ENCODE measurements at regions not wholly inside any gene's neighbourhood (a gene's known extent, or its start where the extent isn't known, plus 50 kb on each side); places are given as distances from the start of the nearest gene placed in this dataset.

DNA sequence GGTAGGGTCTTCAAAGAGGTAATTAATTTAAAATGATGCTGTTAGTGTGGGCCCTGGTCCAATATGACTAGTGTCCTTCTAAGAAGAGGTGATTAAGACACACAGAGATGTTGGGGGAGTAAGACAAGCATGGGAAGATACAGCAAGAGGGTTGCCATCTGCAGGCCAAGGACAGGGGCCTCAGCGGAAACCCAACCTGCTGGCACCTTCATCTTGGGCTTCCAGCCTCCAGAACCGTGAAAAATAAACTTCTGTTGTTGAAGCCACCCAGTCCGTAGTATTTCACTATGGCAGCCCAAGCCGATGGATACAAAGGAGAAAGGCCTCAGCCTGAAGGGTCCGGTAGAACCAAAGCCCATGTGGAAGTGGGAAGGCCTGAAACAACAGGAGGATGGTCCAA lies 161.7 kb upstream of the UBE2E1 start:
- DNase-seq (ENCODE audit: extremely low read depth in 1 of 2, low read depth in 1 of 2): no peak

DNA sequence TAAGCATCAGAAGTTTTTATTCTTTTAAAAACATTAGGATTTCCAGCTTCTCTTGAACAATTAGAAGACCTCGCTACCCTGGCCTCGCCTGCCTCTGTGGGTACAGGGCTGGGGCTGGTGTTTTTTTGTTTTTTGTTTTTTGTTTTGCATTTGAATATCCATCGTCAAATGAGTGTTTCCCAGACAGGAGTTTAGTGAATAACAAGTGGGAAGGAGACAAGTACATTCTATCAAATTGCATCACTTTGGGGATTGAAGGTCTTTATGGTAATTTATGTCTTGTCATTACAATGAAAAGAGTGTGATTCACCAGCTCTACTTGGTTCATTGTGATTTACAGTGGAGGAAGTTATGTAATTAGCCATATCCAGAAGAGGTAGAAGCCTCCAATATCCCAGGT lies 161.1 kb upstream of the UBE2E1 start:
- no peak for DNase-seq (ENCODE audit: extremely low read depth in 1 of 2, low read depth in 1 of 2)

DNA sequence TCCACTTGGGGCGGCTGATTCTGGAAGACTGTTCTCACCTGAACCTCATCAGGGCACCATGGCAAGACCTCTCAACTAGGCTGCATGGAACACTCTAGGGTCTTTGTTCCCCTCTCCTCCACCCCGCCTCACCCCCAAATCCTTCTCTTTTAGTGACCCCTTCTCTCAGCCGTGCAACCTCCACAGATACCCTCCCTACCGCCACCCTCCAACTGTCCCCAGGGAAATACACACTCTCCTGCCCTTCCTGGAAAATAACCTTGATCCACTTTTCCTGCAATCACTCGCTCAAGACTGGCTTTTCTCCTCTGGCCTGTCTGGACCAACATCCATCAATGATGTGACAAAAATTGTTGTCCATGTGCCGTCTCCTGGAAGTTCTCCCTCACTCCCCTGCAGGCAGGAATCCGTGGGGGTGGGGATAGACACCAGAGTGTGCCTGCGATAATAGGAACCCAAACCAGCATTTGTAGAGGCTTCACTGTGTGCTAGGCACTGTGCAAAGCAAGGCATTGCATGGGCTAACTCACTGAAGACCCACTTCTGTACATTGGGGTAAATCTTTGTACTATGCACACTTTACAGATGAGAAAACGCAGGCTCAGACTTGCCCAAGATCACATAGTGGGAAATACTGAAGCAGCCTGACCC lies 160.1 kb upstream of the UBE2E1 start:
- DNase-seq (ENCODE audit: extremely low read depth in 1 of 2, low read depth in 1 of 2): no peak

DNA sequence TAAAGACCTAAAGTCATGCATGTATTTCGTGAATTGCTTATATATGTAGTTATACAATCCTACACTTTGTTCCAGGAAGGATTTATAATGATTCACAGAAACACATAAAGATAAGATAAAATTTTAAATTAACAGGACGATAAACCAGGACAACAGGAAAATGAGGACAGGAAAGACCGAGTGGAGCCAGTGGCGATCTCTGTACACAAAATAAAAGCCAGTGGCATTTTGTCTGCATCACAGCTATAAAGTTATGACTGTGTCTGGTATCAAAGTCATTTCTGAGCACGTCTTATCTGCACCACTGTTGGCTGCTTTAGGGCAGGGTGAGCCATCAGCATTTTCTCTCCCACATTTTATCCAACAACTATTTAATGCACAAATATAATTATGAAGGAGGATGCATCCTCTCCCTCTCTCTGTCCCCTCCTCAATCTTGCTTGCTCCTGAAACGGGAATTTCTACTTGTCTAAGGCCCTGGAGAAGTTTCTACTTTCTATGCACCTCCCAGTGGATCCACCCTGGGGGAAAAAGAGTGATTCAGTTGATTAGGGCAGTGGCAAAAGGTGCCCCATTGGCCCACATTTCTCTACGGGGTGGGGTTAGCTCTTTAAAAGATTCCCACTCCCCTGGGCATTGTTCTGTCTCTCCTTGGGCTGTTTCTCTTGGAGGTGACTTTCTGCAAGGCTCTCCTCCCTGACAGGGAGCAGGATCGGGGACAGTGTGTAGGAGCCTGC lies 159.4 kb upstream of the UBE2E1 start:
- no peak for DNase-seq (ENCODE audit: extremely low read depth in 1 of 2, low read depth in 1 of 2)

DNA sequence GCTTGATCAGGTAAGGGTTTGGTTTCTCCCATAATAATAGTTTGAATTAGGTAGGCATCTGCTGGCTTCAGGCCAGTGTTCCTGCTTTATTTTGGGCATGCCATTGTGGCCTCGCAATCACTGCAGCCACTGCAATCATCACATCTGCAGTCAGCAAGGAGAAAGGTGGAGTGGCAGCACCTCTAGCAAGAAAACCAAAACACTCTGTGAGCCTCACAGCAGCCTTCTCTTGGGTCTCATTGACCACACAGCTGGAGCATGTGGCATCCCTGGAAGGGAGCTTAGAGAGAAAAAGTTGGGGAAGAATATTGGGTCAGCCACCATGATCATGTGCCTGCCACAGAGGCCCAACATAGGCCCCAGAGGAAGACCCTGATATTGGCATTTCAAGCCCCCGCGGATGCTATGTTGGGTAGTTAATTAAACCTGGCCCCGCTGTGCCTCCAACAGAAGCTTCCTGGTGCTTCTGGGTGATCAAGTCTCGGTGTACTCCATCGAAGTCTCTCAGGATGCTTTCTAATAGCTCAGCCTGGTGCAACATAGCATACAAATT lies 158.0 kb upstream of the UBE2E1 start:
- DNase-seq (ENCODE audit: extremely low read depth in 1 of 2, low read depth in 1 of 2): no peak

DNA sequence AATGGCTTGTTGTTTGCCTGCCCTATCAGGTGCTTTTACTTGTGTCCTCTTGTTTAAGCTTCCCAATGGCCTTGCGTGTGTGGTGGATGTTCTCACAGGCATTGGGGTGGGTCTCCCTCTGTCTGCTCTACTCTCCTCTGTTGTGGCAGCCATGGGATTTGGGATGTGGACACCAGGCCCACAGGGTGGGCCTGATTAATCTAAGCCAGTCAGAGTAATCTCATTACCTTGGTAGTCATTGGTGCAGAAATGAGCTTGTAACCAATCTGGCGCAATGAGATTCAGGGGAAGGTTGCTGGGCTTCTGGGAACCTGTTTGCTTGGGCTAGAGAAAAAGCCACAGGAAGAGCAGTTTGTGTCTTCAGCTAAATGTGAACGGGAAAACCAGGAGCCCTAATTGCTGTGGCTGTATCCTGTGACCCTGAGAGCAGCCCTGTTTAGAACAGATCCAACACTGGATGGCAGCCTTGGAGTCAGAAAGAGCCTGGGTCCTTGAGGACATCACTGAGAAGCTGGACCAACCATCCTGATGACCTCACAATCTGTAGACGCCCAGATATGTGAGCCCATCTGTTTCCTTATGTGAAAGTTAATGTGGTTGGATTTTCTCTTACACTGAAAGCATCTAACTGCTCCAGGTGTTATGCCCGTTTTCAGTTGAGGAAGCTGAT lies 157.3 kb upstream of the UBE2E1 start:
- no peak for DNase-seq (ENCODE audit: extremely low read depth in 1 of 2, low read depth in 1 of 2)

DNA sequence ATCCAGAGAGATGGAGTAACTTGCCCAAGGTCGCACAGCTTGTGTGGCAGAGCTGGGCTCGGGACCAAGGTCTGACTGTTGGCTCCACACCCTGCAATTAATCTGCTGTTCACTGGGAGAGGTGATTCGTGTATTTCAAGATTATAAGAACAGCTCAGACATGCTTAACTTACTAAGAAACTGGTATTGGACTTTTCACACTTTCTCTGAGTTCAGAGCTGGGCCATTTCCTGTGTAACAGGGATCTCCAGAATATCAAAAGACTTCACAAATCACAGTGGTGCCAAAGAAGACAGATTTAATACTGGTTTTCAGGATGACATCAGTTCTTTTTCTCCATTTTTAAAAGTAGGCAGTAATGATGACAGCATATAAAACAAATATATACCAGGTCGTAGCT lies 156.8 kb upstream of the UBE2E1 start:
- DNase-seq (ENCODE audit: extremely low read depth in 1 of 2, low read depth in 1 of 2): no peak

DNA sequence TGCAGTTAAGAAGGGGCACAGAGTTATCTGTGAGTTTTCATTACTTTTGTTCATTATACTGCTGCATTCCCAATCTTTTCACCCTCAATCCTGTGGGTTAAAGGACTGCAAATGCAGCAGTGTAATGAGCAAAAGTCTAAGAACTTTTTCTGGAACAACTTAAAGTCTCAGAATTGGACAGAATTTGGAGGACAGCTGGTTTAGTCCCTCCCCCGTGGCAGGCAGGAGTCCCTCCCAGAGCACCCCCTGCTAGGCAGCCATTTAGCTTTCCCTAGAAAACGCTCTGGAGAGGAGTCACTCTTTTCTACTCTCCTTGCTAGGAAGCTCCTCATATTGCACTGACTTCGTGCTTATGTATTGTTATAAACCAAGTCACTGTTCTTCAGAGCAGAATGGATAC lies 156.3 kb upstream of the UBE2E1 start:
- no peak for DNase-seq (ENCODE audit: extremely low read depth in 1 of 2, low read depth in 1 of 2)

DNA sequence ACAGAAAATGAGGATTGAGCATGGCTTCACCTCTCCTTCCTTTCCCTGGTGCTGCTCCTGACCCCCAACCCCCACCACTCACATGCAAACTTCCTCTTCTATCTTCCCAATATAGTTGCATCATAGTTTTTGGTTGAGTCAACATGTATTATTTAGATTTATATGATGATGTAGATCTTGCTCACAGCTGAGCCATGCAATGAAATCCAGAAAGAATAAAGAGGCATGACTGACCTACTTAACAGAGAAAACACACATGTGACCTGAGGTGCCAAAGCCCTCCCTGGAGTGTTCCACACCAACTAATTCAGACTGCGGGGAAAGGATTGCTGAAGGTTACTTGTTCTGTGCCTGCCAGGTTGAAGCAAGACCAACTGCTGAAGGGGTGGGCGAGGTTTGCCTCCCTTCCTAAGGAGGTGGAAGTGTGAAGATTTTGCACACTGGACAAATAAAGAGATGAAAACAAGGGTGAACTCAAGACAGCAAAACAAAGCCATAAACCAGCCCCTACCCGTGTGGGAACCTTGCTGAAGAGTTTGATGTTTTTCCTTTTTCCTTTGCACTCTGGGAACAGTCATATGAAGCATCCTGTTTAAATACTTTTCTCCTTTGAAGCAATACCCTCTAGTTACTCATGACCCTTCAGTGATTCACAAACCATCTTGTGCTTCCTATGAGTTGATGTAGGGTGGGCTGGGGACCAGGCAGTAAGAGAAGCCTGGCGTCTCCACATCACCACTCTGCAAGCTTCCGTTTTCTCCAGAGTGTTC lies 155.2 kb upstream of the UBE2E1 start:
- no peak for DNase-seq (ENCODE audit: extremely low read depth in 1 of 2, low read depth in 1 of 2)

DNA sequence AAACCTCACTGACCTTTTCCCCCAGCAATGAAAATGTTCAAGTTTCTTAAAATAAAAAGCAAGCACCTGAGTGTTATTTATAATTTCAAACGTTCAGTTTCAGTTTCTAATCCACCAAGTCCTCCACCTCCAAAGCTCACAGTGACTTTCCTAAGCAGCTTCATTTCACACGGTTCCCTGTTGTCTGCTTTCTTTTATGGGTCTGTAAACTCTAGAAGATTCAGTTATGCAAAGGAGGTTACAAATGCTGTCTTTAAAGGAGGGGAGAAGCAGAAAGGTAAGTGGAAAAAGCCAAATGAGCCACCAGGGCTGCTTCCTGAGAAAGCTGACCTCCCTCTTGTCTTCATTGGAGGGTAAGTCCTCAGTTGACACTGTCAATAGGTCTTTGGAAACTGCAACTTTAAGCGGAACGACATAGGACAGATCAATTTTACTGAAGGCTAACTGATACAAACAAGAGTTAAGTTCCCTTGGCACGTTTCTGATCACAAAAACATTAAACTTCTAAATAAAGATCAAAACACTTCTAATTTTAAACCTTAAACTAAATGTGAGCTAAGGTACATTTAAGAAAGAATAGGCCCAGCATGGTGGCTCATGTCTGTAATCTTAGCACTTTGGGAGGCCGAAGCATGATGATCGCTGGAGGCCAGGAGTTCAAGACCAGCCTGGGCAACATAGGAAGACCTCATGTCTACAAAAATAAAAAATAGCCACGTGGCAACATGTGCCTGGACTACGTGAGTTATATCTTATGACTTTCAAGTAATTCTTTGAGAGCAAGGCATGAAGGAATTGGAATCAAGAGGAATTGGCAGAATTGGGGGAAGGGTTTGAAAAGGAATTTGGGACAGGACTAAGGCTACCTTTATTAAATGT lies 151.9 kb upstream of the UBE2E1 start:
- no peak for DNase-seq (ENCODE audit: extremely low read depth in 1 of 2, low read depth in 1 of 2)

DNA sequence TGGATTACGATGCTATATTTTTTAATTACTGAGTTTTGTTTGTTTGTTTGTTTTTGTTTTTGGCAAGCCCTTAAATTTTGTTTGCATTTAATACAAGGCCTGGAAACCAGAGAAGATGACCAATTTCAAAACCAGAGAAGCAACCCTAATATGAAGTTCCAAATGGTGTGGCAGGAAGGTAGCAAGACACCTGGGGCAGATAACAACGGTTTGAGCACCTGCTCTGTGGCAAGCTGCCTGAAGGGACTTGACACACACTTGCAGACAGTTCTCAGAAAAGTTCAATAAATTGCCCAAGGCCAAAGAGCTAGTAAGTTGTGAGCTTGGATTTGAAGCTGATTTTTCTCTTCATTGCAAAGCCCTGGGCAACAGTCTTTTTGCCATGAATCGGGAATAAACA lies 151.2 kb upstream of the UBE2E1 start:
- no peak for DNase-seq (ENCODE audit: extremely low read depth in 1 of 2, low read depth in 1 of 2)

DNA sequence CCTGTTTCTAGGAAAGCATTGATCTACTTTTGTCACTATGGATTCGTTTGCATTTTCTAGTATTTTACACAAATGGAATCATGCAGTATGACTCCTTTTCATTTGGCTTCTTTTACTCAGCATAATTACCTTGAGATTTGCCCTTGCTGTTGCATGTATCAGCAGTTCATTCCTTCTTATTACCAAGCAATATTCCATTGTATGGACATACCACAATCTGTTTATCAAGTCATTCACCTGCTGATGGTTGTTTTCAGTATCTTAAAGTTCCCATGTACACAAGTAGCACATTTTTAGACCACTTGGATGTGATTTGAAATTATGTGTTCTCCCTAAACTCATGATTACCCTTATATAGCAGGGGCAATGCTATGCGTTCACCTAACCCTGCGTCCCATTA lies 150.0 kb upstream of the UBE2E1 start:
- DNase-seq (ENCODE audit: extremely low read depth in 1 of 2, low read depth in 1 of 2): no peak

DNA sequence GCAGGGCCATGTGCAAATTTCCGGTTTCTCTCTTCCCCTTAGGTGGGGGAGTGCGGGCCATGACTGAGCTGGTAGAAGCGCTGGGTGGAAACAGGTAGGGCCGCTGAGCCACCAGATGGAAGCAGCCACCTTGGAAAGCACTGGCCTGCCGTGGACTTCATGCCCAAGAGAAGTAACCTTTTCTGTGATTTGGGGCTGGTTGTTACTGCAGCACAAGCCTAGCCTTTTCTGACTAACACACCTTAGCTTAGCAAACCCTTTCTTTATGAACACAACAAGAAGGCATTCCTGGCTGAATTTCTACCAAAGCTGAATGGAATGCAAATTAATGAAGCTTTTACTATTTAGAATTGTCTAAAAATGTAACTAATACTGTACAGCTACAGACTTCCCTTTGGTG lies 149.6 kb upstream of the UBE2E1 start:
- DNase-seq (ENCODE audit: extremely low read depth in 1 of 2, low read depth in 1 of 2): no peak

DNA sequence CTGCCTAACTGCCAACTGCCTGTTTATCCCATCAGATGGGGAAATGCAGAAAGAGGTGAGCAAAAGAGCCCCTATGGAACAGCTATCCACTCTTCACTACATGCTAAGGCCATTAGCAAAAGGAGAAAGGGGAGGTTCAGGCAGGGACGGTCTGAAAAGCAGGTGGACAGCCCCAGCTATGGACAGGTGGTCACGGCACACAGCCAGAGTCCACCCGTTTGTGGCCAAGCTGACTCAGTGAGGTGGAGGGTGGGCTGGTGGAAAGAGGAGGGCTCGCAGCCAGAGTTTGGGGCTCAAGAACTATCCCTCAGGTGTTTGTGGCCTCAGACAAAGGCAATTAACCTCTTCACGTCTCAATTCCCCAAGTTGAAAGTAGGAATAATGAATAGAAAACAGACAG lies 148.9 kb upstream of the UBE2E1 start:
- no peak for DNase-seq (ENCODE audit: extremely low read depth in 1 of 2, low read depth in 1 of 2)

DNA sequence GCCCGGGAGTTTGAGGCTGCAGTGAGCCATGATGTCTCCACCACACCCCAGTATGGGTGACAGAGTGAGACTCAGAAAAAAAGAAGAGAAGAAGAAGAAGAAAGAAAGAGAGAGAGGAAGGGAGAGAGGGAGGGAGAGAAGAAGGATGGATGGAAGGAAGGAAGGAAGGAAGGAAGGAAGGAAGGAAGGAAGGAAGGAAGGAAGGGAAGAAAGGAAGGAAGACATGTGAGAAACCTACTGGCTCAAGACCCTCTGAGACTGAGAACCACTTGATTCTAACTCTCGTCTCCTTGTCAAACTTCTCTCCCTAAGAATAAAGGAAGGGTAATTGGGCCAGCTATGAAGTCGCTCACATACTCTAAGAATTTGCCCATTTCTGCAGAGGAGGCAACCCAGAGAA lies 148.1 kb upstream of the UBE2E1 start:
- DNase-seq (ENCODE audit: extremely low read depth in 1 of 2, low read depth in 1 of 2): no peak

DNA sequence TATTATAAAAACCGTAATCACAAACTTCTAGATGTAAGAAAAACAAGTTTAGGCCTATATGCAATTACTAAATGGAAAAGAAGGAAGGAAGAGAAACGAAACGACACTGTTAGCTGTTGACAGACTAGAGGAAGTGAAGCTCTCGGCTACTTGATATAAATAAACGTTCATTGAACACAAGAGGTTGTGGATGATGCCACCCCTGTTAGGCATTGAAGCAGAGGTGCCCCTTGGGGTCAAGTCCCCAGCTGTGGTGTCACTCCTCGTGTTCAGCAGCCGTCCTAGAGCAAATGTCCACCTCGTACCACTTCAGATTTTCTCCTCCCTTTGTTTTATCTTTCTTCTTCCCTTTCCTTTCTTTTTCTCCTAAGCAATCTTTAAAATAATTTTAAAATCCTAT lies 146.5 kb upstream of the UBE2E1 start:
- no peak for DNase-seq (ENCODE audit: extremely low read depth in 1 of 2, low read depth in 1 of 2)

DNA sequence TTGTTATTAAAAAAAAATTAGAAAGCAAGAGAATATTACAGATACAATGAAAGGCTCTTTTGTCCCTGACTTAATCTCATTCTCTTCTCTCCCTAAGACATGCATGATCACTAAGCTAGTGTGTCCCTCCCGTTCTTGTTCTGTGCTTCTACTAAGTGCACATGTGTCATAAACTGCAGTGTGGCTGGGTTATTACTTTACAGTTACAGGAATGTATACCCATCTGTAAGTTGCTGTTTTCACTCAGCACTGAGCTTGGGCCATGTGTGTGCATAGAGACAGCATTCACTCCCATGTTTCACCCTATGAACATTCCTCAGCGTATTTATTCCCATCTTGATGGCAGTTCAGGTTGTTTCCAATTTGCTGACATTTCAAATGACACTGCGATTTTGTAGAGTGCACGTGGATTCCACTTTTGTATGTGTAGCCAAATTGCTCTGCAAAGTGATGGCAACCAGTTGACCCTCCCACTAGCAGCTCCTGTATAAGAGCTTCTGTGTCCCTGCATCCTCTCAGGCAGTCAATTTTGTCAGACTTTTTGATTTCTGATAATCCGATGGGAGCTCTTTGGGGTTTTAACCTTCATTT lies 145.8 kb upstream of the UBE2E1 start:
- no peak for DNase-seq (ENCODE audit: extremely low read depth in 1 of 2, low read depth in 1 of 2)

DNA sequence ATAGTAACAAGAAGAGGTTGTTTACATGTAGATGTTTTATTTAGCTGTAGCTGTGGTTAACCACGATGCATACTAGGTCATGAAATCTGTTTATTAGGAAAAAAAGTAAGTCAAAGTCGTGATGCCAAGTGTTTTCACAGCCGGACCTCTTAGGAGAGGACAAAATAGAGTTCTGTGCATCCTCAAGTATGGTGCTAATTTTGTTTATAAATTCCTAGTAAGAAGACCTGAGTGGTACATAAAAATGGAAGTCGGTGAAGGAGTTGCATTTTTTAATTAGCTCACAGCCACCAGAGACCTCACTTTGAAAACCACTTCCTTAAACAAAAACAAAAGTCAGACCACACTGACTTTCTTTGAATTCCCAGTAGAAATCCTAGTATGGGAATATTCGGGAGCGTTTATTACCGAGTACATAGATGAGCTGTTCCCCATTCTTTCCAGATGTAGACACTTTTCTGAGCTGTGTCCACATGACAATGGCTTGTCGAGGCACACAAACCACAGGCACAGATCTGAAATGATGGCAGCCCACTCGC lies 143.6 kb upstream of the UBE2E1 start:
- DNase-seq (ENCODE audit: extremely low read depth in 1 of 2, low read depth in 1 of 2): no peak

DNA sequence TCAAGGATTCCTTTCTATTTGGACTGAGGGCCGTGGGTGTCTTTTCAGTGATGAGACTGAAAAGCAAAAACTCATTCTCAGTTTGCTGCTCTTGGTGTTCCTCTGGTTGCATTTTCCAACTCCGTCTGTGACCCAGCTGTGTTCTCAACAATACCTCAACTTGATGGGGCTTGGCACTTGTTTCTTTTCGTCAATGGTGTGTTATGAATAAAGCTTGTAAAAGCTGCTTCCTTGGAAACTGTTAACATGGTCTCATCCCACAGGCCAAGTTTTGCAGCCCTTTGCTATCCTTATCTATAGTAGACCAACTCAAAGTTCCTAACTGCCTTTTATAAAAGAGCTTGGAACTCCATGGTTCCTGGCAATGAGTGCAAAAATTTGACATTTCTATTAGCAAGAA lies 142.5 kb upstream of the UBE2E1 start:
- DNase-seq (ENCODE audit: extremely low read depth in 1 of 2, low read depth in 1 of 2): no peak
